Stimulated activated CD4-positive, alpha-beta T cell treated with anti-CD3 and anti-CD28 coated beads, Interleukin-1b, Interleukin-23, amount 100 ng/mL, for 4 hours (primary cell): ENCODE measurements at regions not wholly inside any gene's neighbourhood (a gene's known extent, or its start where the extent isn't known, plus 50 kb on each side); places are given as distances from the start of the nearest gene placed in this dataset.
"Not testable (repeated sequence)": the region's sequence is repeated elsewhere in the genome, so short reads cannot be mapped to it uniquely, and the experiment has no call there.

Experiments
- DNase-seq, 2 donors: peaks; one replicate each; pipeline ENCODE4 v3.0.0-alpha.2; 2020; ENCODE audit warnings: low read depth in 2 of 2

- no peak for DNase-seq
Measured at GRCh38 chr12:24363177-24363754, 413.8 kb upstream of the SOX5 start.

GRCh38 chr12:24361877-24362580 is 412.6 kb upstream of the SOX5 start:
- no peak for DNase-seq

GRCh38 chr12:24360907-24361306 is 411.4 kb upstream of the SOX5 start:
- DNase-seq, result no peak

GRCh38 chr12:24360461-24360860 is 411.0 kb upstream of the SOX5 start:
- no peak for DNase-seq

GRCh38 chr12:24360057-24360456 is 410.6 kb upstream of the SOX5 start:
- DNase-seq, result no peak

GRCh38 chr12:24359418-24359817 is 409.9 kb upstream of the SOX5 start:
- no peak for DNase-seq

- no peak for DNase-seq
Measured at GRCh38 chr12:24356240-24356804, 406.9 kb upstream of the SOX5 start.

GRCh38 chr12:24352363-24352762 is 402.9 kb upstream of the SOX5 start:
- DNase-seq, result no peak

- no peak for DNase-seq
Measured at GRCh38 chr12:24349051-24349799, 399.8 kb upstream of the SOX5 start.

- not testable (repeated sequence) for DNase-seq
Measured at GRCh38 chr12:24348180-24348579, 398.7 kb upstream of the SOX5 start.

GRCh38 chr12:24328261-24328660 is 378.8 kb upstream of the SOX5 start:
- no peak for DNase-seq

GRCh38 chr12:24325331-24325730 is 375.9 kb upstream of the SOX5 start:
- DNase-seq, result no peak

GRCh38 chr12:24307716-24308335 is 358.4 kb upstream of the SOX5 start:
- no peak for DNase-seq

- DNase-seq, result no peak
Measured at GRCh38 chr12:24307153-24307552, 357.7 kb upstream of the SOX5 start.

- DNase-seq, result no peak
Measured at GRCh38 chr12:24306001-24306400, 356.5 kb upstream of the SOX5 start.

GRCh38 chr12:24304285-24304684 is 354.8 kb upstream of the SOX5 start:
- no peak for DNase-seq

GRCh38 chr12:24302708-24303107 is 353.2 kb upstream of the SOX5 start:
- no peak for DNase-seq

- no peak for DNase-seq
Measured at GRCh38 chr12:24297516-24297915, 348.0 kb upstream of the SOX5 start.

GRCh38 chr12:24293549-24293948 is 344.1 kb upstream of the SOX5 start:
- DNase-seq, result no peak

- no peak for DNase-seq
Measured at GRCh38 chr12:24287963-24288362, 338.5 kb upstream of the SOX5 start.

GRCh38 chr12:24285448-24285847 is 336.0 kb upstream of the SOX5 start:
- no peak for DNase-seq

- no peak for DNase-seq
Measured at GRCh38 chr12:24281341-24281740, 331.9 kb upstream of the SOX5 start.
